GM21529 (cell line): ENCODE measurements at regions not wholly inside any gene's neighbourhood (a gene's known extent, or its start where the extent isn't known, plus 50 kb on each side); places are given as distances from the start of the nearest gene placed in this dataset.
A peak's percentile ranks its signal among the peaks of the same experiment; 100 is the strongest.
"Not testable (repeated sequence)": the region's sequence is repeated elsewhere in the genome, so short reads cannot be mapped to it uniquely, and the experiment has no call there.

Source experiments
- ATAC-seq: cut with Tn5 transposase; IDR thresholded peaks from one replicate; pipeline ENCODE4 v1.9.1; 2021; ENCODE audit not compliant: unreplicated experiment

DNA sequence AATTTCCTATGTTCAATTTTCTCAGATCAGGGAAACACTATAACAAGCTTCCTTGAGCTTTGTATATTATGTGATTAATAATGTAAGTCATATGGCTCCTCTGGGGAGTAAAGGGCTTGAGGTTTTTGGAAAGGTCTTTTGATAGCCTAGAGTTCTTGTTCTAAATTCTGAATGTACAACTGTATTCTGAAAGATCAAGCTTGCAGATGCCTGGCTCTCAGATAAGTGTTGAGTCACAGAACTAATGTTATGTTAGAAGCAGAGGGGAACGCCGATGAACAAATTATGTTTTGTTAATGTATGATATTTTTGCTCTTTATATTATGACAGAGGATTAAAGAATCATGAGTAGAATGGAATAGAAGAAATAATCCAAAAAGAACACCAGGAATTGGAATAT, 170.1 kb downstream of the RPRM start:
- no peak for ATAC-seq

- ATAC-seq: no peak
These were observed 171.3 kb downstream of the RPRM start for GRCh38 chr2:153307223-153307622.

- no peak for ATAC-seq
These were observed 178.8 kb downstream of the RPRM start for GRCh38 chr2:153299809-153300208.

- ATAC-seq: no peak
These were observed 179.3 kb downstream of the RPRM start for GRCh38 chr2:153299217-153299616.

- no peak for ATAC-seq
These were observed 184.3 kb downstream of the RPRM start for GRCh38 chr2:153294199-153294786.

- no peak for ATAC-seq
These were observed 186.8 kb downstream of the RPRM start for GRCh38 chr2:153291718-153292117.

GRCh38 chr2:153287109-153287801, 191.3 kb downstream of the RPRM start:
- ATAC-seq: no peak

GRCh38 chr2:153268941-153269461, 209.6 kb downstream of the RPRM start:
- no peak for ATAC-seq

DNA sequence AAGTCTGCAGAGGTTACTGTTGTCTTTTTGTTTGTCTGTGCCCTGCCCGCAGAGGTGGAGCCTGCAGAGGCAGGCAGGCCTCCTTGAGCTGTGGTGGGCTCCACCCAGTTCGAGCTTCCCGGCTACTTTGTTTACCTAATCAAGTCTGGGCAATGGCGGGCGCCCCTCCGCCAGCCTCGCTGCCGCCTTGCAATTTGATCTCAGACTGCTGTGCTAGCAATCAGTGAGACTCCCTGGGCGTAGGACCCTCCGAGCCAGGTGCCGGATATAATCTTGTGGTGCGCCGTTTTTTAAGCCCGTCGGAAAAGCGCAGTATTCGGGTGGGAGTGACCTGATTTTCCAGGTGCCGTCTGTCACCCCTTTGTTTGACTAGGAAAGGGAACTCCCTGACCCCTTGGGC, 221.7 kb downstream of the RPRM start:
- ATAC-seq: not testable (repeated sequence)

- not testable (repeated sequence) for ATAC-seq
These were observed 231.9 kb downstream of the RPRM start for GRCh38 chr2:153246636-153247035.

- ATAC-seq: peak; percentile 86
These were observed 243.0 kb downstream of the RPRM start for GRCh38 chr2:153235516-153235915.

- ATAC-seq: no peak
These were observed 246.1 kb downstream of the RPRM start for GRCh38 chr2:153232464-153232863.

GRCh38 chr2:153230977-153231376, 247.6 kb downstream of the RPRM start:
- no peak for ATAC-seq

DNA sequence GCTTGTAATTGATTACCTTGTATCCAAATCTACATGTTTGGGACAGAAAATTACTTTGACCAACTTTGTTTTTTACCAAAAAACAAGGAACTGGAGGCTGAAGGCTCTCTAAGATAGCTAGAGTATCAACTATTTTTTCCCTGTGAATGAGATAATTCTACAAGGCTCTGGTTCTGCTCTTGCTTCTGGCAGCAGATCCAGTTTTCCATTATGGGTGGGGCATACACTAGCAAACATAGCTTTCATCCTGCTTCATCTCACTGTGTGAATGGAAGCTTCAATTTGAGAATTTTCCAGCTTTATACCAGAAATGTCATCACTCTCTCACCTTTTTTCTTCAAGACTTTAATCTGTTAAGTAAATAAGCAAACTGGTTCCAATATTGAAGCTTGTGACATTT, 249.7 kb downstream of the RPRM start:
- ATAC-seq: no peak

- no peak for ATAC-seq
These were observed 250.6 kb downstream of the RPRM start for GRCh38 chr2:153227981-153228380.

DNA sequence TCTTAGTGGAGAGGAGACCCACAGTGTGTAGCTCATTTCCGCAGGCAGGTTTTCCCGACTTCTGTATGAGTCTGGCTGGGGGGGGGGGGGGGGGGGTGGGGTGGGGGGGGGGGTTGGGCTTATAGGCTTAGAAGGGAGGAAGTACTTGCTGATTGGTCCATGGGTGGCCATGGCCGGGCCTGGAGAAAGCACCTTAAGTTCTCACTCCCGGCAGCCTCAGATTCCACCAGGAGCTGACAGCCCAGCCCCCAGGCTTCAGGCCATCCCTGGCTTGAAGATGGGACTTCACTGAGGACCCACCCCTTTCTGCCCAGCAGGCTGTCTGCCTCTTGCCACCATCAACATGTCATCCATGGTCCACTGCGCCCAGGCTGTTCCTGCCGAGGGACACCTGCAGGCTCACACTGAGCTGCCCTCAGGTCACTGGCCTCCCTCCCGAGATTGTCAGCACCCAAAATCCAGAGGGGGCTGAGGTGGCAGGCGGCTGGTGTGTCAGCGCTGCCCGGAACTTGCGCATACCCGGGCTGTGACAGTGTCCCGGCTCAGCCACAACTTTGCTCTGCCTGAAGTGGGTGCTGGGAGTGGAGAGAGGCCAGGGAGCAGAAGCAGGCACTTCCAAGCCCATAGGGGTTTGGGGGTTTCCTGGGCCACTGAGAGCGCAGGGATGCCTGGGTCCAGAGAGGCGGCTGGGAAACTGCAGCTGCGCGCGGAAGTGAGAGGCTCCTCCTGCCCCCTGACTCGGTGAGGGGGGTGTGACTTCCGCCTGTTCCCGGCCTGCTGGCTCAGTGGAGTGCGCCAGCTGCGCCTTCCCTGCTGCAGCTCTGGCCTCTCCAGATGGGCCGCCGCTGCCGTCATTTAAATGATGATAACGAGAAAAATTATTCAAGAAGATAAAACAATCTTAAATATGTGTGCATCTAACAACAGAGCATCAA, 256.1 kb downstream of the RPRM start:
- no peak for ATAC-seq

DNA sequence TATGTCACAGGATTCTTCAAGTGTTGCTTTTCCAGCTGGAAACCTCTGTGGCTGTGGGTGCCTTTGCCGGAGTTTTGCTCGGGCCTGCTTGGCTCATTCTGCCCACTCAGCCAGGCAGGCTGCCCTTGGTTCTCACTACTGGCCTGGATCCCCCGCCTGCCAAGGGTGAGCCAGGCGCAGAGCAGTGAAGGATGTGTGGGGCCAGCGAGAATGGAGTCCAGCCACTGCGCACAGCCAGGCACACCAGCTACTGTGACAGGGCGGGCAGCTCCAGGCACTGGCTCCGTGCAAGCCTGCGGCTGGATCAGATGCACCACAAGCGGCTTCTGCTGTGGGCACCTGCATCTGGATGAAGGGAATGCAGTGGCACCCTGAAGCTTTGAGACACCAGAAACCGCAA, 257.1 kb downstream of the RPRM start:
- no peak for ATAC-seq

GRCh38 chr2:153221087-153221486, 257.5 kb downstream of the RPRM start:
- no peak for ATAC-seq

DNA sequence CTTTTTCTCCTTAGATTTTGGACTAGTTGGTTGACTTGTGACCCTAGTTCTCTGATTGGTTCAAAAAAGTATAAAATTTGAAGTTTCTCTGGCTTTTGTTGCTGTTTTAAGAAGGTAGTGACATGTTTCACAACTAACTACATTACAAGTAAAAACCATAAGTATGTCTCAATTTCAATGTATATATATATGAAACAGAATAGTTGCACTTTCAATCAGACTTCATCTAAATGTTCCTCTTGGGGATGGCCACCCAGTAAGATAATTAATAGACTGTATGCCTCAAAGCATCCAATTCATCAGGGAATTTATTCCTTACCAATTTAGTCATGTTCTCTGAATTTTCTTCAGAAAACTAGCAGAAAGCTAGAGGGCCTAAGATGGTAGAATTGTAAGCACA, 259.7 kb downstream of the RPRM start:
- ATAC-seq: no peak

GRCh38 chr2:153214337-153214736, 264.2 kb downstream of the RPRM start:
- no peak for ATAC-seq

GRCh38 chr2:153213022-153213421, 265.5 kb downstream of the RPRM start:
- ATAC-seq: no peak
